Hepatocyte (in vitro differentiated cells): ENCODE measurements at regions not wholly inside any gene's neighbourhood (a gene's known extent, or its start where the extent isn't known, plus 50 kb on each side); places are given as distances from the start of the nearest gene placed in this dataset.

Experiments
- EZH2 ChIP-seq: fragments of 200-600 bp; sonication (generic); IDR thresholded peaks from 2 replicates; pipeline ENCODE4 v1.6.1; 2016; ENCODE audit warnings: antibody characterized with exemption, mild to moderate bottlenecking, borderline replicate concordance
- EZH2phosphoT487 ChIP-seq: fragments of 200-600 bp; sonication (generic); IDR thresholded peaks from one replicate; pipeline ENCODE4 v1.6.1; 2018; ENCODE audit warnings: antibody characterized with exemption, mild to moderate bottlenecking, low read depth, moderate library complexity; ENCODE audit not compliant: unreplicated experiment, severe bottlenecking
- TF ChIP-seq, protein P1 (sequence below): fragments of 200-600 bp; sonication (generic); IDR thresholded peaks from 2 replicates; pipeline ENCODE4 v1.5.1; 2016; ENCODE audit warnings: antibody characterized with exemption, mild to moderate bottlenecking; ENCODE audit not compliant: poor library complexity

DNA sequence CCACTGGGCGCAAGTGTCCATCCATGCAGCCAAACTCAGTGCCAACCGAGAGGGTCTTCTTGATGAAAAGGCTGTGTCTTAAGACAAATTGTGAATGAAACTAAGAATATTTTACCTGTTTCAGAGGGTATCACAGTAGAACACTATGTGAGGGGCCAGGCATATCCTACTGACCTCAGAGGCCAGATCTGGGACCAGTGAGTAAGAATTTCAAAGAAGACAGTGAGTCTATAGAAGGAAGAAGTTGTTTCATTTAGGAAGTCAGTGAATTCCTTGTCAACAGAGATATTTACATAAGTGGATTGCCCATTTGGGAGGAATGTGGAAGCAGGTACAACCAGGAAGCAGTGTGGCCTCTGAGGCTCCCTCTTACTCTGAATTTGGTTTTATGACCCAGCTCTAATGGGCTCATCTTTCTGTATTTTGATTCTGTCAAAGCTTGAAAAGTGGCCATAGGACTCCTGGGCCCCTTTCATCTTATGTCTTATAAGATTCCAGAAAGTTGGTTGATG, 137.4 kb downstream of the ZNF664 start:
- TF ChIP-seq, protein P1, sequence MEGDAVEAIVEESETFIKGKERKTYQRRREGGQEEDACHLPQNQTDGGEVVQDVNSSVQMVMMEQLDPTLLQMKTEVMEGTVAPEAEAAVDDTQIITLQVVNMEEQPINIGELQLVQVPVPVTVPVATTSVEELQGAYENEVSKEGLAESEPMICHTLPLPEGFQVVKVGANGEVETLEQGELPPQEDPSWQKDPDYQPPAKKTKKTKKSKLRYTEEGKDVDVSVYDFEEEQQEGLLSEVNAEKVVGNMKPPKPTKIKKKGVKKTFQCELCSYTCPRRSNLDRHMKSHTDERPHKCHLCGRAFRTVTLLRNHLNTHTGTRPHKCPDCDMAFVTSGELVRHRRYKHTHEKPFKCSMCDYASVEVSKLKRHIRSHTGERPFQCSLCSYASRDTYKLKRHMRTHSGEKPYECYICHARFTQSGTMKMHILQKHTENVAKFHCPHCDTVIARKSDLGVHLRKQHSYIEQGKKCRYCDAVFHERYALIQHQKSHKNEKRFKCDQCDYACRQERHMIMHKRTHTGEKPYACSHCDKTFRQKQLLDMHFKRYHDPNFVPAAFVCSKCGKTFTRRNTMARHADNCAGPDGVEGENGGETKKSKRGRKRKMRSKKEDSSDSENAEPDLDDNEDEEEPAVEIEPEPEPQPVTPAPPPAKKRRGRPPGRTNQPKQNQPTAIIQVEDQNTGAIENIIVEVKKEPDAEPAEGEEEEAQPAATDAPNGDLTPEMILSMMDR = no peak
- TF ChIP-seq EZH2phosphoT487 (no peak), EZH2 (no peak)
